ENCODE measurements at regions not wholly inside any gene's neighbourhood (a gene's known extent, or its start where the extent isn't known, plus 50 kb on each side); places are given as distances from the start of the nearest gene placed in this dataset.

DNA sequence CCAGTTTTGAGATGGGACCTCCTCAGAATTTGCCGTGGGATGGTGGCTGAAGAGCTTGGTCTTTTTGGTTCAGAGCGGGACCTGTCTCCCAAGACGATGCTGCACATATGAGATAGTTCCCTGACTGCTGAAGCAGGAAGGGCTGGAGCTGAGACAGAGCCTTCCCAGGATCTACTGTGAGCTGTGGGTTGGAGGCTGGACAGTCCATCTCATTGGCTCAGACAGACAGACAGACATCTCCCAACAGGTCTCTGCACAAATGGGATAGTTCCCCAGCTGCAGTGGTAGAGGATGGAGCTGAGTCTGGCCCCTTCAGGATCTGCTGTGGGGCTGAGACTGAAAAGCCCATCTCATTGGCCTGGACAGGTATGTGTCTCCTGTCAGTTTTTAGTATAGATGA lies 1145.6 kb upstream of the CADM2 start:
- no peak overlapping the region for H2AFZ ChIP-seq (ENCODE audit: low read length)
- no peaks in the 10 kb centered on the region for H3K9me2 ChIP-seq (ENCODE audit: insufficient read depth, low read length)
- DNase-seq (ENCODE audit: low spot score): no peak
- H3K27ac ChIP-seq (ENCODE audit: low read depth, low read length, poor library complexity, severe bottlenecking): no peak overlapping the region
- TF ChIP-seq EZH2phosphoT487 (IDR thresholded peaks at IDR 0.05; ENCODE audit: borderline replicate concordance, low read depth, low read length): no peak
- TF ChIP-seq, protein P1, sequence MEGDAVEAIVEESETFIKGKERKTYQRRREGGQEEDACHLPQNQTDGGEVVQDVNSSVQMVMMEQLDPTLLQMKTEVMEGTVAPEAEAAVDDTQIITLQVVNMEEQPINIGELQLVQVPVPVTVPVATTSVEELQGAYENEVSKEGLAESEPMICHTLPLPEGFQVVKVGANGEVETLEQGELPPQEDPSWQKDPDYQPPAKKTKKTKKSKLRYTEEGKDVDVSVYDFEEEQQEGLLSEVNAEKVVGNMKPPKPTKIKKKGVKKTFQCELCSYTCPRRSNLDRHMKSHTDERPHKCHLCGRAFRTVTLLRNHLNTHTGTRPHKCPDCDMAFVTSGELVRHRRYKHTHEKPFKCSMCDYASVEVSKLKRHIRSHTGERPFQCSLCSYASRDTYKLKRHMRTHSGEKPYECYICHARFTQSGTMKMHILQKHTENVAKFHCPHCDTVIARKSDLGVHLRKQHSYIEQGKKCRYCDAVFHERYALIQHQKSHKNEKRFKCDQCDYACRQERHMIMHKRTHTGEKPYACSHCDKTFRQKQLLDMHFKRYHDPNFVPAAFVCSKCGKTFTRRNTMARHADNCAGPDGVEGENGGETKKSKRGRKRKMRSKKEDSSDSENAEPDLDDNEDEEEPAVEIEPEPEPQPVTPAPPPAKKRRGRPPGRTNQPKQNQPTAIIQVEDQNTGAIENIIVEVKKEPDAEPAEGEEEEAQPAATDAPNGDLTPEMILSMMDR (conservative IDR thresholded peaks at IDR 0.05; ENCODE audit: low read length): no peak
- H4K20me1 ChIP-seq (ENCODE audit: insufficient read depth, low read length): no peaks in the 10 kb centered on the region
- H3K4me2 ChIP-seq (ENCODE audit: low read length): no peak overlapping the region
- ChIA-PET CTCF (ENCODE audit: unreplicated experiment) (no interaction called here), POLR2A (no interaction called here)
- H3K4me1 ChIP-seq (ENCODE audit: insufficient read depth, low read length, poor library complexity, severe bottlenecking): no peaks in the 10 kb centered on the region
- BruUV-seq (replicated peaks): no TSS peak
- no peaks in the 10 kb centered on the region for H3K79me2 ChIP-seq (ENCODE audit: insufficient read depth, low read depth, low read length)
- no peaks in the 10 kb centered on the region for H3K9me3 ChIP-seq (ENCODE audit: low read length)
- H3K36me3 ChIP-seq (ENCODE audit: insufficient read depth, low read length): no peaks in the 10 kb centered on the region
- no peak overlapping the region for H3K4me3 ChIP-seq (ENCODE audit: low read depth, low read length, poor library complexity, severe bottlenecking)
- intact Hi-C loops (cut with micrococcal nuclease; ENCODE audit: unreplicated experiment): no loop called here

GRCh38 chr3:83816653-83817052 lies 1142.1 kb upstream of the CADM2 start:
- no peak overlapping the region for H2AFZ ChIP-seq (ENCODE audit: low read length)
- no peaks in the 10 kb centered on the region for H3K4me1 ChIP-seq (ENCODE audit: insufficient read depth, low read length, poor library complexity, severe bottlenecking)
- no TSS peak for BruUV-seq (replicated peaks)
- CTCF ChIA-PET (ENCODE audit: unreplicated experiment): no interaction called here
- H3K4me2 ChIP-seq (ENCODE audit: low read length): no peak overlapping the region
- H3K27ac ChIP-seq (ENCODE audit: low read depth, low read length, poor library complexity, severe bottlenecking): no peak overlapping the region
- H3K79me2 ChIP-seq (ENCODE audit: insufficient read depth, low read depth, low read length): no peaks in the 10 kb centered on the region
- H3K9me3 ChIP-seq (ENCODE audit: low read length): no peaks in the 10 kb centered on the region
- no peak for DNase-seq (ENCODE audit: low spot score)
- no peaks in the 10 kb centered on the region for H3K36me3 ChIP-seq (ENCODE audit: insufficient read depth, low read length)
- H3K9me2 ChIP-seq (ENCODE audit: insufficient read depth, low read length): no peaks in the 10 kb centered on the region
- POLR2A ChIA-PET: no interaction called here
- intact Hi-C loops (cut with micrococcal nuclease; ENCODE audit: unreplicated experiment): no loop called here
- no peak overlapping the region for H3K4me3 ChIP-seq (ENCODE audit: low read depth, low read length, poor library complexity, severe bottlenecking)
- TF ChIP-seq, protein P1 (conservative IDR thresholded peaks at IDR 0.05; ENCODE audit: low read length): no peak
- TF ChIP-seq EZH2phosphoT487 (IDR thresholded peaks at IDR 0.05; ENCODE audit: borderline replicate concordance, low read depth, low read length): no peak
- H4K20me1 ChIP-seq (ENCODE audit: insufficient read depth, low read length): no peaks in the 10 kb centered on the region

- H3K9me3 ChIP-seq (ENCODE audit: low read length): no peaks in the 10 kb centered on the region
- no TSS peak for BruUV-seq (replicated peaks)
- intact Hi-C loops (cut with micrococcal nuclease; ENCODE audit: unreplicated experiment): no loop called here
- POLR2A ChIA-PET: interaction anchor here (0.7 kb wide), 2 partner anchors 9 to 897 kb away, joined by 3 to 4 read pairs; no protein-coding TSS in a partner anchor
- no peak for TF ChIP-seq EZH2phosphoT487 (IDR thresholded peaks at IDR 0.05; ENCODE audit: borderline replicate concordance, low read depth, low read length)
- TF ChIP-seq, protein P1 (conservative IDR thresholded peaks at IDR 0.05; ENCODE audit: low read length): no peak
- CTCF ChIA-PET (ENCODE audit: unreplicated experiment): no interaction called here
- no peak overlapping the region for H3K4me3 ChIP-seq (ENCODE audit: low read depth, low read length, poor library complexity, severe bottlenecking)
- no peak for DNase-seq (ENCODE audit: low spot score)
- H3K4me1 ChIP-seq (ENCODE audit: insufficient read depth, low read length, poor library complexity, severe bottlenecking): no peaks in the 10 kb centered on the region
- no peaks in the 10 kb centered on the region for H3K9me2 ChIP-seq (ENCODE audit: insufficient read depth, low read length)
- H4K20me1 ChIP-seq (ENCODE audit: insufficient read depth, low read length): no peaks in the 10 kb centered on the region
- no peak overlapping the region for H2AFZ ChIP-seq (ENCODE audit: low read length)
- H3K4me2 ChIP-seq (ENCODE audit: low read length): no peak overlapping the region
- no peaks in the 10 kb centered on the region for H3K79me2 ChIP-seq (ENCODE audit: insufficient read depth, low read depth, low read length)
- no peak overlapping the region for H3K27ac ChIP-seq (ENCODE audit: low read depth, low read length, poor library complexity, severe bottlenecking)
- H3K36me3 ChIP-seq (ENCODE audit: insufficient read depth, low read length): no peaks in the 10 kb centered on the region
Observed at GRCh38 chr3:83821506-83821905, 1137.3 kb upstream of the CADM2 start.

Data from OCI-LY7 (cell line).